Stimulated activated CD8-positive, alpha-beta memory T cell treated with anti-CD3 and anti-CD28 coated beads, Interleukin-12 subunit alpha, Interleukin-12 subunit beta, amount 100 ng/mL, for 1 hour (primary cell): ENCODE measurements at regions not wholly inside any gene's neighbourhood (a gene's known extent, or its start where the extent isn't known, plus 50 kb on each side); places are given as distances from the start of the nearest gene placed in this dataset.

Experiments
- DNase-seq: peaks from one replicate; pipeline ENCODE4 v3.0.0-alpha.2; 2020; ENCODE audit warnings: low read depth

GRCh38 chrX:13147733-13148132, 103.3 kb upstream of the FAM9C start:
- no peak for DNase-seq

- DNase-seq: no peak
These were observed 102.7 kb upstream of the FAM9C start for GRCh38 chrX:13147147-13147546.

GRCh38 chrX:13144927-13145655, 100.7 kb upstream of the FAM9C start:
- DNase-seq: no peak

- DNase-seq: no peak
These were observed 98.5 kb upstream of the FAM9C start for GRCh38 chrX:13142891-13143290.

GRCh38 chrX:13140007-13140406, 95.6 kb upstream of the FAM9C start:
- no peak for DNase-seq

GRCh38 chrX:13131396-13132137, 87.1 kb upstream of the FAM9C start:
- DNase-seq: no peak

GRCh38 chrX:13130816-13131215, 86.4 kb upstream of the FAM9C start:
- no peak for DNase-seq

GRCh38 chrX:13128104-13128503, 83.7 kb upstream of the FAM9C start:
- no peak for DNase-seq

- no peak for DNase-seq
These were observed 82.4 kb upstream of the FAM9C start for GRCh38 chrX:13126775-13127174.

GRCh38 chrX:13125188-13125587, 80.8 kb upstream of the FAM9C start:
- DNase-seq: no peak

- DNase-seq: no peak
These were observed 79.5 kb upstream of the FAM9C start for GRCh38 chrX:13123857-13124345.

- no peak for DNase-seq
These were observed 78.9 kb upstream of the FAM9C start for GRCh38 chrX:13123247-13123856.

- no peak for DNase-seq
These were observed 76.7 kb upstream of the FAM9C start for GRCh38 chrX:13121020-13121555.

- DNase-seq: no peak
These were observed 75.6 kb upstream of the FAM9C start for GRCh38 chrX:13120017-13120416.

- no peak for DNase-seq
These were observed 75.0 kb upstream of the FAM9C start for GRCh38 chrX:13119386-13119785.

- DNase-seq: no peak
These were observed 70.9 kb upstream of the FAM9C start for GRCh38 chrX:13115146-13115855.

- no peak for DNase-seq
These were observed 68.1 kb upstream of the FAM9C start for GRCh38 chrX:13112499-13112898.

GRCh38 chrX:13110433-13111324, 66.3 kb upstream of the FAM9C start:
- no peak for DNase-seq

- DNase-seq: no peak
These were observed 65.4 kb upstream of the FAM9C start for GRCh38 chrX:13109817-13110216.

GRCh38 chrX:13103914-13104274, 59.5 kb upstream of the FAM9C start:
- DNase-seq: no peak
